Peyer's patch (tissue), 4 donors: ENCODE measurements at regions not wholly inside any gene's neighbourhood (a gene's known extent, or its start where the extent isn't known, plus 50 kb on each side); places are given as distances from the start of the nearest gene placed in this dataset.

Experiments
- DNase-seq, 3 donors: peaks; one replicate each; pipeline ENCODE4 v3.0.0-alpha.2; 2017 to 2019
- H3K27ac ChIP-seq, 4 donors: fragments of 200-600 bp; sonication (generic); one replicate each; pipeline ENCODE4 v1.5.1; 2016 to 2019
- H3K27me3 ChIP-seq, 2 donors: fragments of 200-600 bp; sonication (generic); one replicate each; pipeline ENCODE4 v1.5.1; 2019
- H3K36me3 ChIP-seq, 3 donors: fragments of 200-600 bp; sonication (generic); one replicate each; pipeline ENCODE4 v1.5.1; 2016 to 2019
- H3K4me1 ChIP-seq, 4 donors: fragments of 200-600 bp; sonication (generic); one replicate each; pipeline ENCODE4 v1.5.1; 2016 to 2019
- H3K4me3 ChIP-seq, 4 donors: fragments of 200-600 bp; sonication (generic); 1 replicate in 3 of 4; 2 replicates in 1 of 4; pipeline ENCODE4 v1.5.1; 2016 to 2019; ENCODE audit warnings: mild to moderate bottlenecking in 1 of 4
- H3K9me3 ChIP-seq, 4 donors: fragments of 200-600 bp; sonication (generic); one replicate each; pipeline ENCODE4 v1.5.1; 2016 to 2019; ENCODE audit warnings: mild to moderate bottlenecking in 1 of 4
- CTCF ChIP-seq, 6 experiments: fragments of 450-650 bp in 4 of 6; fragments of 200-600 bp in 2 of 6; sonication (generic) in 1 of 6; IDR thresholded peaks; one replicate each; pipeline ENCODE4 v1.5.1; 2017 to 2019; ENCODE audit warnings: antibody characterized with exemption in 6 of 6, mild to moderate bottlenecking in 3 of 6, moderate library complexity in 1 of 6
- POLR2A ChIP-seq, 2 donors: fragments of 450-650 bp; IDR thresholded peaks; one replicate each; pipeline ENCODE4 v1.5.1; 2017; ENCODE audit warnings: antibody characterized with exemption in 2 of 2, mild to moderate bottlenecking in 2 of 2, moderate library complexity in 2 of 2

- TF ChIP-seq POLR2A (IDR thresholded peaks at IDR 0.05) (no peak), CTCF (IDR thresholded peaks at IDR 0.05) (no peak)
- H3K9me3 ChIP-seq: no peaks in the 10 kb centered on the region
- H3K27me3 ChIP-seq: no peaks in the 10 kb centered on the region
- no peaks in the 10 kb centered on the region for H3K4me1 ChIP-seq
- no peak for DNase-seq
- no peak overlapping the region for H3K27ac ChIP-seq
- H3K36me3 ChIP-seq: no peaks in the 10 kb centered on the region
- H3K4me3 ChIP-seq: no peak overlapping the region
Measured at GRCh38 chr9:120100595-120100994, 479.4 kb downstream of the CDK5RAP2 start.

DNA sequence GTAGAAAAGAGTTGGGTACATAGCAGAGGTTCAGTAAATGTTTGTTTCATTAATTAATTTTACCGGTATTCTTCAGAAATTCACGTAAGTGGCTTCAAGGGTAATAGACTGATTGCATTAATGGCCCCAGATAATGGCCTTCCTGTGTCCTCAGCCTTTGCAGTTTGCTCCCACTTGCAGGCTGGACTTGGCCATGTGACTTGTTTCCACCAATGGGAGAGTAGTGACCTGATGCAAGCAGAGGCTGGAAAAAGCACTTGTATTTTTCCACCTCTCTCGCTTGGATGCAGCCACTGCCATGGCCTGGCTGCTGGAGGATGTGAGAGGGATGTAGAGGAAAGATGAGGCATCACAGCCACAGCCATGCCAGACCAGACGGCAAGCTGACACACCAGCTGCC, 480.9 kb downstream of the CDK5RAP2 start:
- Histone ChIP-seq H3K27ac (no peak overlapping the region), H3K4me1 (no peaks in the 10 kb centered on the region), H3K27me3 (no peaks in the 10 kb centered on the region), H3K9me3 (no peaks in the 10 kb centered on the region), H3K36me3 (no peaks in the 10 kb centered on the region), H3K4me3 (no peak overlapping the region)
- no peak for DNase-seq
- TF ChIP-seq CTCF (IDR thresholded peaks at IDR 0.05) (no peak), POLR2A (IDR thresholded peaks at IDR 0.05) (no peak)

- no peak for DNase-seq
- TF ChIP-seq POLR2A (IDR thresholded peaks at IDR 0.05): no peak
- no peak for TF ChIP-seq CTCF (IDR thresholded peaks at IDR 0.05)
- no peaks in the 10 kb centered on the region for H3K27me3 ChIP-seq
- no peak overlapping the region for H3K27ac ChIP-seq
- H3K4me1 ChIP-seq: no peaks in the 10 kb centered on the region
- no peak overlapping the region for H3K4me3 ChIP-seq
- no peaks in the 10 kb centered on the region for H3K36me3 ChIP-seq
- H3K9me3 ChIP-seq: no peaks in the 10 kb centered on the region
Measured at GRCh38 chr9:120098584-120098983, 481.4 kb downstream of the CDK5RAP2 start.

GRCh38 chr9:120091206-120091605, 488.8 kb downstream of the CDK5RAP2 start:
- H3K9me3 ChIP-seq: no peaks in the 10 kb centered on the region
- DNase-seq: no peak
- no peak overlapping the region for H3K4me3 ChIP-seq
- no peak overlapping the region for H3K27ac ChIP-seq
- no peaks in the 10 kb centered on the region for H3K4me1 ChIP-seq
- no peaks in the 10 kb centered on the region for H3K27me3 ChIP-seq
- H3K36me3 ChIP-seq: no peaks in the 10 kb centered on the region
- TF ChIP-seq CTCF (IDR thresholded peaks at IDR 0.05) (no peak), POLR2A (IDR thresholded peaks at IDR 0.05) (no peak)

DNA sequence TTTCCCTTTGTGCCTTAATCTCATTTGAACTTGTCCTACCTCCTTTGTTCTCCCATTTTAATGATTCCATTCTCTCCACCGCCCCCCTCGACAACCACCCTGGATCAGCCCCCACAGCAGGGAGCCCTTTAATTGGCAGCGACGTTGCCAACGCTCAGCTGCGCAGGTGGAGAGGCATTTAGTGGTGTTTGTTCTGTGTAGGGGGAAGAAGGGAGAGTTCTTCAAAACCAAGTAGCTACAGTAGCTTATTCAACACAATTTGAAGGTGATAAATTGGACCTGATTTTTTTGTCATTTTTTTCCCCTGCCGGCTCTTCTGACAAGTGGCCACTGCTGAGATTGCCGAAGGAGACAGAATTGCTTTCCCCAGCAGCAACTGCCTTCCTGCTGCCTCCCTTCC, 499.1 kb downstream of the CDK5RAP2 start:
- TF ChIP-seq CTCF (IDR thresholded peaks at IDR 0.05) (no peak), POLR2A (IDR thresholded peaks at IDR 0.05) (no peak)
- no peak for DNase-seq
- H3K27me3 ChIP-seq: no peaks in the 10 kb centered on the region
- H3K9me3 ChIP-seq: no peaks in the 10 kb centered on the region
- H3K27ac ChIP-seq: no peak overlapping the region
- H3K4me3 ChIP-seq: no peak overlapping the region
- H3K4me1 ChIP-seq: no peaks in the 10 kb centered on the region
- H3K36me3 ChIP-seq: no peaks in the 10 kb centered on the region

GRCh38 chr9:120078112-120078511, 501.9 kb downstream of the CDK5RAP2 start:
- Histone ChIP-seq H3K27me3 (no peaks in the 10 kb centered on the region), H3K27ac (no peak overlapping the region), H3K9me3 (no peaks in the 10 kb centered on the region), H3K4me1 (no peaks in the 10 kb centered on the region), H3K36me3 (no peaks in the 10 kb centered on the region), H3K4me3 (no peak overlapping the region)
- DNase-seq: no peak
- TF ChIP-seq CTCF (IDR thresholded peaks at IDR 0.05) (no peak), POLR2A (IDR thresholded peaks at IDR 0.05) (no peak)
